Endothelial cell of umbilical vein (primary cell): ENCODE measurements at regions not wholly inside any gene's neighbourhood (a gene's known extent, or its start where the extent isn't known, plus 50 kb on each side); places are given as distances from the start of the nearest gene placed in this dataset.

Experiments used
- BruUV-seq: library from RNA; stranded (reverse); fragments of 400-500 nt; replicated peaks from 2 replicates; lab custom pipeline; 2021; lab: Mats Ljungman, UMichigan
- CTCF ChIA-PET: fragments of 300-600, 350-600 bp; sonication (Branson Sonifier 250); formaldehyde crosslinking; loops from one replicate; lab custom pipeline; 2021; ENCODE audit warnings: antibody characterized with exemption, inconsistent platforms; lab: Charles Lee
- POLR2A ChIA-PET: fragments of 300-600, 350-600 bp; sonication (Branson Sonifier 250); formaldehyde crosslinking; loops from one replicate; lab custom pipeline; 2021; ENCODE audit warnings: antibody characterized with exemption, inconsistent platforms; lab: Charles Lee
- DNase-seq: peaks from one replicate; pipeline ENCODE4 v3.0.0-alpha.2; 2011; ENCODE audit warnings: low read depth, low spot score
- FAIRE-seq: peaks from 2 replicates; lab custom pipeline; 2011; peaks lifted over from hg19 to GRCh38; lab: Jason Lieb, UNC
- H2AFZ ChIP-seq: 2 replicates; pipeline ENCODE4 v1.6.0; 2012; ENCODE audit warnings: low read depth, low read length, control low read depth, inconsistent platforms
- H3K27ac ChIP-seq: 2 replicates; pipeline ENCODE4 v1.5.1; 2011; ENCODE audit warnings: low read depth, mild to moderate bottlenecking, control low read depth, low read length, moderate library complexity; ENCODE audit not compliant: insufficient read depth
- H3K27me3 ChIP-seq, 2 experiments: 2 replicates each; pipeline versions ENCODE4 v1.6.0 to v1.6.1; 2011; ENCODE audit warnings: low read length in 2 of 2, mixed read lengths in 1 of 2; ENCODE audit not compliant: control insufficient read depth in 2 of 2, insufficient read depth in 2 of 2
- H3K36me3 ChIP-seq, 2 experiments: 2 replicates in 1 of 2; 3 replicates in 1 of 2; pipeline ENCODE4 v1.5.1; 2011; ENCODE audit warnings: low read length in 2 of 2, mild to moderate bottlenecking in 1 of 2, moderate library complexity in 1 of 2; ENCODE audit not compliant: control insufficient read depth in 2 of 2, insufficient read depth in 2 of 2; ENCODE audit errors: extremely low read depth in 1 of 2
- H3K4me1 ChIP-seq: 3 replicates; pipeline ENCODE4 v1.5.1; 2011; ENCODE audit warnings: mild to moderate bottlenecking, low read length; ENCODE audit not compliant: control insufficient read depth, insufficient read depth; ENCODE audit errors: extremely low read depth
- H3K4me2 ChIP-seq: 2 replicates; pipeline ENCODE4 v1.6.1; 2011; ENCODE audit warnings: low read length, control low read depth, mixed read lengths; ENCODE audit not compliant: insufficient read depth
- H3K4me3 ChIP-seq, 3 experiments: fragments of 200-600 bp in 1 of 3; sonication (generic), shearing (Covaris generic) in 1 of 3; replicated peaks in 1 of 3; 2 replicates each; pipeline ENCODE4 v1.5.1; 2011 to 2016; ENCODE audit warnings: control low read depth in 3 of 3, low read length in 3 of 3, mild to moderate bottlenecking in 2 of 3, inconsistent platforms in 1 of 3, low read depth in 1 of 3, moderate library complexity in 1 of 3; ENCODE audit not compliant: insufficient read depth in 1 of 3
- H3K79me2 ChIP-seq: 2 replicates; pipeline ENCODE4 v1.6.0; 2012; ENCODE audit warnings: low read length, inconsistent platforms; ENCODE audit not compliant: control insufficient read depth, insufficient read depth
- H3K9ac ChIP-seq: replicated peaks from 2 replicates; pipeline ENCODE3; 2011; ENCODE audit warnings: low read length, control low read depth; ENCODE audit not compliant: insufficient read depth; ENCODE audit errors: extremely low read depth
- H3K9me1 ChIP-seq: replicated peaks from 3 replicates; pipeline ENCODE4 v1.6.0; 2011; ENCODE audit warnings: mild to moderate bottlenecking, low read length; ENCODE audit not compliant: control insufficient read depth, insufficient read depth; ENCODE audit errors: extremely low read depth
- H3K9me3 ChIP-seq: replicated peaks from 2 replicates; pipeline ENCODE4 v1.5.1; 2012; ENCODE audit warnings: low read length, inconsistent platforms; ENCODE audit not compliant: control insufficient read depth, insufficient read depth
- H4K20me1 ChIP-seq: replicated peaks from 2 replicates; pipeline ENCODE3; 2011; ENCODE audit warnings: mild to moderate bottlenecking, low read length; ENCODE audit not compliant: control insufficient read depth, insufficient read depth; ENCODE audit errors: extremely low read depth
- EZH2 ChIP-seq: IDR thresholded peaks from 2 replicates; pipeline ENCODE4 v1.6.1; 2012; ENCODE audit warnings: borderline replicate concordance, low read depth, mild to moderate bottlenecking, moderate library complexity, low read length, inconsistent platforms; ENCODE audit not compliant: severe bottlenecking
- FOS ChIP-seq: IDR thresholded peaks from 2 replicates; pipeline ENCODE4 v1.6.1; 2011; ENCODE audit warnings: mild to moderate bottlenecking, low read length, moderate library complexity, borderline replicate concordance; ENCODE audit not compliant: insufficient read depth
- GATA2 ChIP-seq: IDR thresholded peaks from 2 replicates; pipeline ENCODE4 v1.7.0; 2011; ENCODE audit warnings: low read depth, mild to moderate bottlenecking, moderate library complexity, mixed read lengths, low read length; ENCODE audit not compliant: insufficient read length, insufficient read depth
- JUN ChIP-seq: IDR thresholded peaks from 2 replicates; pipeline ENCODE4 v1.6.1; 2011; ENCODE audit warnings: borderline replicate concordance, low read depth; ENCODE audit not compliant: insufficient read length, insufficient read depth
- MAX ChIP-seq: IDR thresholded peaks from 2 replicates; pipeline ENCODE4 v1.6.1; 2011; ENCODE audit not compliant: insufficient read depth, insufficient read length
- MYC ChIP-seq: IDR thresholded peaks from one replicate; pipeline ENCODE4 v1.6.1; 2011; ENCODE audit warnings: mild to moderate bottlenecking, low read depth, low read length
- POLR2A ChIP-seq: IDR thresholded peaks from 2 replicates; pipeline ENCODE4 v1.6.1; 2012; ENCODE audit warnings: low read depth, mild to moderate bottlenecking, control low read depth, low read length
- POLR2AphosphoS5 ChIP-seq: IDR thresholded peaks from 2 replicates; pipeline ENCODE4 v1.6.1; 2012; ENCODE audit warnings: low read depth, mild to moderate bottlenecking, control low read depth, low read length, moderate library complexity; ENCODE audit not compliant: insufficient read depth
- dilution Hi-C: fragments of 300-500 bp; cut with MboI; formaldehyde crosslinking; loops from one replicate; pipeline ENCODE4 v1.15.0; 2019; ENCODE audit warnings: low sequenced_read_pairs; ENCODE audit not compliant: extremely low pct_ligation_motif_present
- intact Hi-C: fragments of 100-400 bp; cut with micrococcal nuclease; formaldehyde crosslinking; loops from one replicate; pipeline ENCODE4 v1.10.0; 2022
- TF ChIP-seq, protein P1 (sequence below), 2 donors: IDR thresholded peaks; 1 replicate in 1 of 2; 2 replicates in 1 of 2; pipeline ENCODE4 v1.5.1; 2011; ENCODE audit warnings: low read length in 2 of 2, mild to moderate bottlenecking in 2 of 2, moderate library complexity in 2 of 2, control low read depth in 1 of 2, inconsistent platforms in 1 of 2, low read depth in 1 of 2; ENCODE audit not compliant: insufficient read depth in 1 of 2; ENCODE audit errors: extremely low read depth in 1 of 2

- BruUV-seq = no TSS peak
- dilution Hi-C loops (no loop called here), intact Hi-C loops (no loop called here)
- H3K27me3 ChIP-seq = no peaks in the 10 kb centered on the region
- H3K9me3 ChIP-seq = no peaks in the 10 kb centered on the region
- FAIRE-seq (no peak), DNase-seq (no peak)
- H3K27ac ChIP-seq = no peak overlapping the region
- ChIA-PET POLR2A (no interaction called here), CTCF (no interaction called here)
- no peak for TF ChIP-seq MAX
- no peak for TF ChIP-seq JUN
- no peak for TF ChIP-seq POLR2A
- TF ChIP-seq POLR2AphosphoS5 = no peak
- TF ChIP-seq GATA2 = no peak
- no peak for TF ChIP-seq MYC
- no peak for TF ChIP-seq EZH2
- TF ChIP-seq, protein P1, sequence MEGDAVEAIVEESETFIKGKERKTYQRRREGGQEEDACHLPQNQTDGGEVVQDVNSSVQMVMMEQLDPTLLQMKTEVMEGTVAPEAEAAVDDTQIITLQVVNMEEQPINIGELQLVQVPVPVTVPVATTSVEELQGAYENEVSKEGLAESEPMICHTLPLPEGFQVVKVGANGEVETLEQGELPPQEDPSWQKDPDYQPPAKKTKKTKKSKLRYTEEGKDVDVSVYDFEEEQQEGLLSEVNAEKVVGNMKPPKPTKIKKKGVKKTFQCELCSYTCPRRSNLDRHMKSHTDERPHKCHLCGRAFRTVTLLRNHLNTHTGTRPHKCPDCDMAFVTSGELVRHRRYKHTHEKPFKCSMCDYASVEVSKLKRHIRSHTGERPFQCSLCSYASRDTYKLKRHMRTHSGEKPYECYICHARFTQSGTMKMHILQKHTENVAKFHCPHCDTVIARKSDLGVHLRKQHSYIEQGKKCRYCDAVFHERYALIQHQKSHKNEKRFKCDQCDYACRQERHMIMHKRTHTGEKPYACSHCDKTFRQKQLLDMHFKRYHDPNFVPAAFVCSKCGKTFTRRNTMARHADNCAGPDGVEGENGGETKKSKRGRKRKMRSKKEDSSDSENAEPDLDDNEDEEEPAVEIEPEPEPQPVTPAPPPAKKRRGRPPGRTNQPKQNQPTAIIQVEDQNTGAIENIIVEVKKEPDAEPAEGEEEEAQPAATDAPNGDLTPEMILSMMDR (IDR thresholded peaks at IDR 0.05; ENCODE audit: extremely low read depth in 1 of 2, insufficient read depth in 1 of 2, low read depth in 1 of 2, low read length in 2 of 2) = no peak
- no peak for TF ChIP-seq FOS
- H4K20me1 ChIP-seq = no peaks in the 10 kb centered on the region
- H3K4me1 ChIP-seq = no peaks in the 10 kb centered on the region
- H3K9ac ChIP-seq = no peak overlapping the region
- no peak overlapping the region for H3K4me2 ChIP-seq
- H3K4me3 ChIP-seq = no peak overlapping the region
- no peaks in the 10 kb centered on the region for H3K36me3 ChIP-seq
- H3K9me1 ChIP-seq = no peaks in the 10 kb centered on the region
- H2AFZ ChIP-seq = peak overlapping the region; percentile 77
- H3K79me2 ChIP-seq = no peaks in the 10 kb centered on the region
Observed at GRCh38 chr3:80366808-80367548, 599.2 kb upstream of the ROBO1 start.
